BJ (cell line): ENCODE measurements at regions not wholly inside any gene's neighbourhood (a gene's known extent, or its start where the extent isn't known, plus 50 kb on each side); places are given as distances from the start of the nearest gene placed in this dataset.

Experiments used
- CTCF ChIA-PET: fragments of 350-600 bp; formaldehyde crosslinking; extraction: SDS; loops from one replicate; lab custom pipeline; 2021; ENCODE audit warnings: antibody characterized with exemption, inconsistent platforms; lab: Yijun Ruan, JAX
- POLR2A ChIA-PET: fragments of 300-600 bp; sonication (Branson Sonifier 250); formaldehyde crosslinking; extraction: SDS; loops from one replicate; lab custom pipeline; 2021; ENCODE audit warnings: antibody characterized with exemption; lab: Charles Lee
- DNase-seq: peaks from one replicate; pipeline ENCODE4 v3.0.0-alpha.2; 2011; ENCODE audit warnings: low read depth
- H3K27me3 ChIP-seq: 2 replicates; pipeline ENCODE4 v1.6.0; 2011; ENCODE audit warnings: low read length; ENCODE audit not compliant: control insufficient read depth, insufficient read depth
- H3K36me3 ChIP-seq: 2 replicates; pipeline ENCODE4 v1.5.1; 2011; ENCODE audit warnings: low read length; ENCODE audit not compliant: control insufficient read depth, insufficient read depth
- H3K4me3 ChIP-seq: 2 replicates; pipeline ENCODE4 v1.5.1; 2011; ENCODE audit warnings: low read depth, mild to moderate bottlenecking, control low read depth, low read length
- CTCF ChIP-seq: IDR thresholded peaks from 2 replicates; pipeline ENCODE4 v1.5.1; 2011; ENCODE audit warnings: low read depth, mild to moderate bottlenecking, control low read depth, inconsistent platforms, low read length, moderate library complexity; ENCODE audit not compliant: insufficient read depth

DNA sequence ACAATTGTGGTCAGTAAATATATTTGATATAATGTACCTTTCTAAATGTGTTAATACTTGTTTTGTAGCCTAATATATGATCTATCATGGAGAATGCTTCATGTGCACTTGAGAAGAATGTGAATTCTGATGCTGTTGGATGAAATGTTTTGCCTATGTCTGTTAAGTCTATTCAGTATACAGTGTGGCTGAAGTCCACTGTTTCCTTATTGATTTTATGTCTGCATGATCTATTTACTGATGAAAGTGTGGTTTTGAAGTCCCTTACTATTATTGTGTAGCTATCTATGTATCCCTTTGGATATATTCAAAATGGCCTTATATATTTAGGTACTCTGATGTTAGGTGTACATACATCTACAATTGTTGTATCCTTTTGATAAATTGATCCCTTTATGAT, 515.8 kb upstream of the EPHA5 start:
- ChIA-PET POLR2A (no interaction called here), CTCF (no interaction called here)
- no peak for DNase-seq
- no peak for TF ChIP-seq CTCF
- H3K4me3 ChIP-seq: no peak overlapping the region
- H3K36me3 ChIP-seq: no peaks in the 10 kb centered on the region
- H3K27me3 ChIP-seq: no peaks in the 10 kb centered on the region

DNA sequence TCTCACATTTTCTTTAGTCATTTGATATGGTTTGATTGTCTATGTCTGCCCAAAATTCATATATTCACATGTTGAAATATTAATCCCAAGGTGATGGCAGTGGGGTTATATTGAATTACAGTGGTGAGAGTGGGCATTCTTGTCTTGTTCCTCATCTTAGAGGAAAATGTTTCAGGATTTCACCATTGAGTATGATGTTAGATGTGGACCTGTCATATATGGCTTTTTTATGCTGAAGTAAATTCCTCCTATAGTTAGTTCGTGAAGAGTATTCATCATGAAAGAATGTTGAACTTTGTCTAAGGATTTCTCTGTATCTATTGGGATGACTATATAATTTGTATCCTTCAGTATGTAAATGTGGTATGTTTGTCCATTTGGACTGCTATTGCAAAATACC, 512.3 kb upstream of the EPHA5 start:
- no peaks in the 10 kb centered on the region for H3K27me3 ChIP-seq
- no peak for DNase-seq
- no peaks in the 10 kb centered on the region for H3K36me3 ChIP-seq
- H3K4me3 ChIP-seq: no peak overlapping the region
- no peak for TF ChIP-seq CTCF
- POLR2A ChIA-PET: no interaction called here
- CTCF ChIA-PET: no interaction called here

DNA sequence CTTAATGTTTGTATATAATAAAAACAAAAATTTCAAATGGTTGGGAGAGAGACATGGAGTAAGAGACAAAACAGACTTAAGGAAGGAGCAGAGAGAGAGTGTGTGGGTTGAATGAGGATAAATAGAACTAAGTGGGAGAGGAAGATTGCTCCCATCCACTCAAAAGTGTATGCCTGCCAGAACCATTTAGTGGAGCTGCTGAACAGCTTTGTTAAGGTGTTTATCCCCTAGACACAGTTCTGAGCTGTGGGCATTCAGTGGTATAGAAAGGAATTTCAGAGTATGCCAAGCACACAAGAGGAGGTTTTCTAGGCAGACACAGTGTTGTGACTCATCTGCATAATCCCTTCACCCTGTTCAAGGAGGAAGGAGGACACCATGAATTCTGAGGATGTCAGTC, 508.6 kb upstream of the EPHA5 start:
- ChIA-PET POLR2A (no interaction called here), CTCF (no interaction called here)
- no peak for TF ChIP-seq CTCF
- DNase-seq: peak; percentile 35
- H3K4me3 ChIP-seq: no peak overlapping the region
- no peaks in the 10 kb centered on the region for H3K36me3 ChIP-seq
- no peaks in the 10 kb centered on the region for H3K27me3 ChIP-seq

- no peak overlapping the region for H3K4me3 ChIP-seq
- 0 out of 2 replicates have a peak, but pooled peaks have one; percentile 2 for TF ChIP-seq CTCF
- ChIA-PET POLR2A (no interaction called here), CTCF (no interaction called here)
- H3K27me3 ChIP-seq: no peaks in the 10 kb centered on the region
- DNase-seq: no peak
- no peaks in the 10 kb centered on the region for H3K36me3 ChIP-seq
Observed at GRCh38 chr4:66169341-66169740, 499.1 kb upstream of the EPHA5 start.

DNA sequence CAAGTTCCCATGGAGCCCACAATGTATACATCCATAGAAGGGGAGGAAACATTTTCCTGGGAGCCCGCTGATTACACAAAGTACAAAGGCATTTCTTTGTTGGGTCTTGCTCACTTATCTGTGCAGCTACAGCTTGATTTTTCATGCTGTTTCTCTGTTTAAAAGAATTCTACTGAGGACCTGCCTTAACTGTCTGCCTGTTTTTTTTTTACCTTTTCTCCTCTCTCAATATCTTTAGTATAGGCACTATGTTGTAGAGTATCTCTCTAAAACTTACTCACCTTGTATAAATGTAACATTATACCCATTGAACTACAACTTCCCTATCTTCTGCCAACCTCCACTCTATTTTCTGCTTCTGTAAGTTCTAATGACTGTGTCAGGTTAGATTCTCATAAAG, 494.6 kb upstream of the EPHA5 start:
- no peak for TF ChIP-seq CTCF
- H3K36me3 ChIP-seq: no peaks in the 10 kb centered on the region
- DNase-seq: no peak
- CTCF ChIA-PET: no interaction called here
- POLR2A ChIA-PET: no interaction called here
- H3K27me3 ChIP-seq: no peaks in the 10 kb centered on the region
- H3K4me3 ChIP-seq: no peak overlapping the region
